ENCODE measurements at regions not wholly inside any gene's neighbourhood (a gene's known extent, or its start where the extent isn't known, plus 50 kb on each side); places are given as distances from the start of the nearest gene placed in this dataset.

DNA sequence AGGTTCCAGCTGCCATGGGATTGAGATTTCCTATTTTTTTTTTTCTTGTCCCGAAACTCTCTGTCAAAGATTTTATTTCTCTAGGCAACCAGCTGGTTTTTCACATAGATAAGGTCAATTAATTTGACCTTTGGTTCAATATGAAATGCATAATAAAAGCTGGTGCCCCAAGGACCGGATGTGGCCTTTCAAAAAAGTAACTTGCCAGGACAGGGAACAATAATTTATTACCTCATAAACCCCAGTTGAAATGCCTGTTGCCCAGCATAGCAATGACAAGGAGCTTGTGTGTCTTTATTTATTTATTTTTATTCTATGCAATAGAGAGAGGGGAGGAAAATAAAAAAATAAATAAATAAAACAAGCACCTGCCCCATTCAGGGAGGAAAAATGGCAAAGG, 472.7 kb downstream of the KCNJ2 start:
- H4K5ac ChIP-seq (ENCODE audit: low read depth, low read length) = no peak overlapping the region
- H3K4ac ChIP-seq (ENCODE audit: low read depth, low read length) = no peak overlapping the region
- H3K23ac ChIP-seq (ENCODE audit: low read depth, low read length) = no peak overlapping the region
- in situ Hi-C loops (cut with MboI; ENCODE audit: low sequenced_read_pairs) = no loop called here
- H4K91ac ChIP-seq (ENCODE audit: insufficient read depth, low read depth, low read length) = no peak overlapping the region
- no peak overlapping the region for H3K56ac ChIP-seq (ENCODE audit: extremely low read depth, insufficient read depth, low read length)
- no peak overlapping the region for H3K27ac ChIP-seq (ENCODE audit: insufficient read depth, low read length)
- no peak overlapping the region for H2BK20ac ChIP-seq (ENCODE audit: low read depth, low read length)
- no peak overlapping the region for H4K8ac ChIP-seq (ENCODE audit: low read depth in 2 of 2, low read length in 2 of 2)
- intact Hi-C loops (cut with micrococcal nuclease) = no loop called here
- no peak overlapping the region for H2BK5ac ChIP-seq (ENCODE audit: low read depth, low read length, poor library complexity, severe bottlenecking)
- H3K9me3 ChIP-seq (ENCODE audit: control insufficient read depth, insufficient read depth, low read length) = no peaks in the 10 kb centered on the region
- no peak for TF ChIP-seq MAZ (IDR thresholded peaks at IDR 0.05; ENCODE audit: borderline replicate concordance, low read depth, low read length)
- no peak for TF ChIP-seq CEBPB (IDR thresholded peaks at IDR 0.05; ENCODE audit: low read depth, low read length)
- TF ChIP-seq CTCF (conservative IDR thresholded peaks at IDR 0.05; ENCODE audit: low read depth, low read length) = no peak
- TF ChIP-seq FOS (IDR thresholded peaks at IDR 0.05; ENCODE audit: low read depth, low read length) = no peak
- TF ChIP-seq RCOR1 (IDR thresholded peaks at IDR 0.05; ENCODE audit: insufficient replicate concordance, low read length) = no peak
- no peak for TF ChIP-seq RFX5 (IDR thresholded peaks at IDR 0.05; ENCODE audit: low read depth, low read length)
- TF ChIP-seq, protein P1, sequence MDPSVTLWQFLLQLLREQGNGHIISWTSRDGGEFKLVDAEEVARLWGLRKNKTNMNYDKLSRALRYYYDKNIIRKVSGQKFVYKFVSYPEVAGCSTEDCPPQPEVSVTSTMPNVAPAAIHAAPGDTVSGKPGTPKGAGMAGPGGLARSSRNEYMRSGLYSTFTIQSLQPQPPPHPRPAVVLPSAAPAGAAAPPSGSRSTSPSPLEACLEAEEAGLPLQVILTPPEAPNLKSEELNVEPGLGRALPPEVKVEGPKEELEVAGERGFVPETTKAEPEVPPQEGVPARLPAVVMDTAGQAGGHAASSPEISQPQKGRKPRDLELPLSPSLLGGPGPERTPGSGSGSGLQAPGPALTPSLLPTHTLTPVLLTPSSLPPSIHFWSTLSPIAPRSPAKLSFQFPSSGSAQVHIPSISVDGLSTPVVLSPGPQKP (IDR thresholded peaks at IDR 0.05; ENCODE audit: borderline replicate concordance, low read depth, low read length) = no peak
- TF ChIP-seq POLR2A (IDR thresholded peaks at IDR 0.05; ENCODE audit: low read depth, low read length) = no peak
- no peak for TF ChIP-seq CHD1 (IDR thresholded peaks at IDR 0.05; ENCODE audit: low read depth, low read length)
- H3K4me3 ChIP-seq (ENCODE audit: insufficient read depth, low read depth, low read length) = no peak overlapping the region
- ChIA-PET CTCF (no interaction called here), POLR2A (ENCODE audit: unreplicated experiment) (interaction anchor here (0.6 kb wide), 1 partner anchor 1920 kb away, joined by 4 read pairs; no protein-coding TSS in a partner anchor)
- H3K36me3 ChIP-seq (ENCODE audit: control insufficient read depth, insufficient read depth, low read length) = no peaks in the 10 kb centered on the region
- DNase-seq (no peak), ATAC-seq (ENCODE audit: low read depth) (no peak)
- H2BK120ac ChIP-seq (ENCODE audit: low read depth, low read length) = no peak overlapping the region
- BruUV-seq (replicated peaks) = no TSS peak
- H3K79me1 ChIP-seq (ENCODE audit: low read depth in 1 of 2, low read length in 2 of 2) = no peaks in the 10 kb centered on the region
- H3K27me3 ChIP-seq (ENCODE audit: control insufficient read depth, insufficient read depth, low read length) = peaks cover 5% of the 10 kb centered on the region
- H3K9me1 ChIP-seq (ENCODE audit: insufficient read depth, low read length) = no peaks in the 10 kb centered on the region
- dilution Hi-C loops (cut with HindIII; ENCODE audit: low sequenced_read_pairs, unreplicated experiment) = no loop called here
- no peak overlapping the region for H3K9ac ChIP-seq (ENCODE audit: low read depth, low read length)
- H4K20me1 ChIP-seq (ENCODE audit: insufficient read depth, low read length) = no peaks in the 10 kb centered on the region
- H2AFZ ChIP-seq (replicated peaks; ENCODE audit: low read length, poor library complexity) = no peak overlapping the region
- H3K4me2 ChIP-seq (ENCODE audit: low read depth, low read length) = no peak overlapping the region
- H2AK5ac ChIP-seq (ENCODE audit: low read depth, low read length) = no peak overlapping the region
- no peak overlapping the region for H2AK9ac ChIP-seq (replicated peaks; ENCODE audit: low read depth, low read length, poor library complexity)
- H3K4me1 ChIP-seq (ENCODE audit: control insufficient read depth, insufficient read depth, low read length) = no peaks in the 10 kb centered on the region
- H3K14ac ChIP-seq (replicated peaks; ENCODE audit: low read depth, low read length) = no peak overlapping the region
- H3K18ac ChIP-seq (ENCODE audit: low read depth, low read length) = no peak overlapping the region
- WGBS, 2 experiments (ENCODE audit: extremely low coverage in 2 of 2, insufficient read length in 1 of 2) = no CpG with 5 or more reads among the region's 2 CpGs
- no peak overlapping the region for H2BK15ac ChIP-seq (ENCODE audit: low read depth, low read length)

Data from IMR-90 (cell line).